NCI-H2107 treated with DMSO at 0.1 percent for 48 hours (cell line): ENCODE measurements at regions not wholly inside any gene's neighbourhood (a gene's known extent, or its start where the extent isn't known, plus 50 kb on each side); places are given as distances from the start of the nearest gene placed in this dataset.
A peak's percentile ranks its signal among the peaks of the same experiment; 100 is the strongest.

ENCODE experiments used
- DNase-seq: peaks from one replicate; lab custom pipeline; 2025; ENCODE audit not compliant: unreplicated experiment; lab: John Stamatoyannopoulos, UW

- DNase-seq = peak; percentile 11
Measured at GRCh38 chr12:24561411-24561871, 387.5 kb downstream of the BCAT1 start.

DNA sequence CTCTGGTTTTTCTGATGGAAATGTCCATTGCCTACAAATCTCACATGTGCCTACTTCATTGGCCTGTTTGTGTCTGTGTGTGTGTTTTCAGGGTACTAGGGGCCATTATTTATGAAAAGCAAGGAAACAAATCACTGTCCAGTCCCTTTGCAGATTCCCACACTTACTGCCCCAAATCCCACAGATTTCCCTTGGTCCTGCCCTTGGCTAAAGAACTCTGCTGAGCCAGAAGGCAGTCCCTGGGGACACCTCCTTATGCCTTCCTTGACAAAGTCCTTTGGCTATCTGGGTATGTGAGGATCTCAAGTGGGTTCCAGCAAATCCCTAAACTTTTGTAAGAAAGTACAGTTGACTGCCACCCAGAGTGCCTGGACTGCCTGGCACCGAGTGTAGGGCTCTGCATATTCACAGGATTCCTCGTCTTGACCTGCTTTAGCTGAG is 388.1 kb downstream of the BCAT1 start:
- no peak for DNase-seq

GRCh38 chr12:24560192-24560775 is 388.6 kb downstream of the BCAT1 start:
- DNase-seq = no peak

DNA sequence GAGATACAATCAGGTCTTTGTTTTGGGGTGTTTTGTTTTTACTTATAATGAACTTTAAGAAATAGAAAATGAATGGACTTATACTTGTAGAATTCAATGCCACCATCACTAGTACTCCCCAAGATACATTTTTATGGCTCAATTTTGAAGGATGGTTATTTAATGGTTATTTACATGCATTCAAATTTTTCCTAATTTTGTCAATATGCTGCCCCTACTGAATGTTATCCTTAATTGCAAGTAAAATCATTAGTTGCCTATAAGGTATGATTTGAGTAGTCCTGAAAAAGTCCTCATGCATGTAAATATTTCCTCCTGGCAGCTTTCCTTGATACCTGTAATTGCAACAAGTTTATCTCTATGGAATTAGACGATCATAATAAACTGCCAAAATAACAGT is 391.2 kb downstream of the BCAT1 start:
- DNase-seq = no peak

GRCh38 chr12:24555730-24556129 is 393.2 kb downstream of the BCAT1 start:
- no peak for DNase-seq

GRCh38 chr12:24554612-24555295 is 394.1 kb downstream of the BCAT1 start:
- DNase-seq = peak; percentile 74

DNA sequence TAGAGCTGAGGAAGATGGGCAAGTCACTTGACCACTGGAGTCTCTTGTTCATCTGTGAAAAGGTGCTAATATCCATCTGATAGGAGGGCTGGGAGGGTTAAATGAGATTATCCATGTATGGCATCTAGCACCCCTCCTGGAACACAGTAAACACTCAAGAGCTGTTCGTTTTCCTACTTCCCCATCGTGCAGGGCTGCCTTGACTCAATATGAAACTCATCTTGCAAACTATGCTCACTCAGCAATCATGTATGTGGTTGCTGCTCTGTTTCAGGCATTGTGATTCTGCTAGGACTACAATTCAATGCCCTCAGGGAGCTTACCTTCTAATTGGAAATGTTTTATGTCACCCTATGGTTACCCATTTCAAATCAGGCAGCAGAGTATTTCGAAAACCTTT is 395.6 kb downstream of the BCAT1 start:
- no peak for DNase-seq

- DNase-seq = peak; percentile 61
Measured at GRCh38 chr12:24551163-24551786, 397.6 kb downstream of the BCAT1 start.

DNA sequence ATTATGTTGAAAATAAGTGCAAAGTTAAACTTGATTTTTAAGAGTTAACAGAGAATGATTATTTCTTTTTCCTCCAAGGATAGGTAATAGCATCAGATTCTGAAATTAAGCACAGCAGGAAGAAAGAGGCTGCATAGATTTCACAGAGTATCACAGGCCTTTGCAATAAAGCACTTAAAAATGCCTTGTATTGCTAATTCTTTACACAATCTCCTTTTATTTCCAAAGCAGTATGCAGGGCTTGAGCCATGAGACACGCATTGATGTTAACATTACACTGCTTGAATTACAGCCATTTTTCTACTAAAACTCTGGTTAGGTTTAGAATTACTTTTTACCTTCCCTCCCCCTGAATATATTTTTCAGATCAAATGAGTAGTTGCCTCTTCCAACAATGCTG is 398.3 kb downstream of the BCAT1 start:
- DNase-seq = no peak

GRCh38 chr12:24546661-24547060 is 402.2 kb downstream of the BCAT1 start:
- no peak for DNase-seq

- DNase-seq = no peak
Measured at GRCh38 chr12:24546084-24546483, 402.8 kb downstream of the BCAT1 start.

- no peak for DNase-seq
Measured at GRCh38 chr12:24544368-24544767, 404.5 kb downstream of the BCAT1 start.

DNA sequence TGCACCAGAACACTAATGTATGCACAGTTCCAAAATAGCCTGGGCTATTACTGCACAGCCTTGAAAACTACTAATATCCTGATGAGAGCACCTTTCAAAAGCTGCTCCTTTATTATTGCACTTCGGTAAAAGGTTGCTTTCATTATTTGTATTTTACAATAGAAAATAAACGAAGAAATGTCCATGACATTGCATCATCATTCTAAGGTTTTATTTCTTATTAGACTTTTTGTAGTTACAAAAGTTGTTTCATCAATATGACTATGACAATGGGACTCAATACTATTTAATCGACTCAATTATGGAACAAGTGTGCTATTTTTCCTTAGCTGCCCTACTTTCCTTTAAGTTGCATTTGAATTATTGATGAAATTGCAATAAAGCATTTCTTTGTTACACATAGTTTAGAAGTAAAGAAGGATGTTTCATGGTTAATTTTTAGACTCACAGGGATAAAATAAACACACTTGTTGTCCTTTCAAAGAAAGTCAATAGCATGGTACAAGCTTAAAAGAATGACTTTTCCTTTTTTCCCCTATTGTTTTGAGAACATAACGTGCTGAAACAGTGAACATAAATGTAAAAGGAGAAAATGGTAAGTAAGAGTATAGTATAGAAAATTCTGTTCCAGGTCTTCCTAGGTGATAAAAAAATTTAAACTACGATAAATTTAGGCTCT is 407.6 kb downstream of the BCAT1 start:
- no peak for DNase-seq

DNA sequence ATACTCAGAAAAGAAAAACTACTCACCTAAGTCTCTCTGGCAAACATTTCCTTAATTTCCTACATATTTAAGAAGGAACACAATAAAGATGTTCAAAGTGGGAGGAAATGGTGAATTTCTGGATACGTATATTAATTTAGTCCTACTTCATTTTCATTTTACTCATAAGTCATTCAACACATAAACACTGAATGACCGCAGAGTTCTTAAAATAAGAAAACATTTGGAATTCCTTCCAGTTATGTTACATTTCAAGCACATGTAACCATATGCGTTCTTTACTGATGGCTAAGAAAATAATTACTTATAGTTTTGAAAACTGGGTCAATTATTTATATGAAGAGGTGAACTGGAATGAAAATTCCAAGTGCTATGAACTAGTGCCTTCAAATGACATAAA is 409.3 kb downstream of the BCAT1 start:
- DNase-seq = no peak

GRCh38 chr12:24537083-24537860 is 411.6 kb downstream of the BCAT1 start:
- no peak for DNase-seq

DNA sequence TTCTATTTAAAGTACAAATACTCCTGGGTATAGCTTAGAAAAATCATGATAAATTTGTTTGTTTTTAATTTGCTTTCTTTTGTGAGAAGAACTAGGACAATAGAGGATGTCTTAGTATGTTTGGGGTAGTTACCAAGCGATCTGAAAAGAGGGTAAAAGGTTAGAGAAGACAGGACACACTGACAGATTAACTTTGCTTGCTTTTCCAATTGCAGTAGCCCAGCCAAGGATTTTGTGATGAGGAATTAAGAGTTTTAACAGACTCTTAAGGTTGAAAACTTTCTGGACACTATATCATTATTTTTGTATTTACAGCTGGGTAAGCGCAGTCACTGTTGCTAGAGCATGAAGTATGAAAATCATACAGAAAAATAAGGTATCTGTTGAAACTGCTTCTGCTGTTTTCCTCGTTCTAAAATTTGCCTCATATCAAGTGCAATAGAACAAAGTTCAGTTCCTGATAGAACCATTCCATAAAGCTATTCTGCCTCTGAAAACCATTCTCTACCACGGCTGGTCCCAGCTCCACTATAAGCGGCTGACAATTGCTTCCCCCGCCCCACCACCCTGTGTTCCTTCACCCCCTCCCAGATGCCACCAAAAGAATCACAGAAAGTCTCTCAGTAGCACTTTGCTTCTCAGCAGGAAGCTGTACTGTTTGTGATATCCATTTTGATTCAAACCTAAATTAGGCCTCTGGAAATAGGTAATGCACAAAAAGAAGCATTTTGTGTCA is 413.4 kb downstream of the BCAT1 start:
- no peak for DNase-seq

- DNase-seq = no peak
Measured at GRCh38 chr12:24534622-24535021, 414.3 kb downstream of the BCAT1 start.

DNA sequence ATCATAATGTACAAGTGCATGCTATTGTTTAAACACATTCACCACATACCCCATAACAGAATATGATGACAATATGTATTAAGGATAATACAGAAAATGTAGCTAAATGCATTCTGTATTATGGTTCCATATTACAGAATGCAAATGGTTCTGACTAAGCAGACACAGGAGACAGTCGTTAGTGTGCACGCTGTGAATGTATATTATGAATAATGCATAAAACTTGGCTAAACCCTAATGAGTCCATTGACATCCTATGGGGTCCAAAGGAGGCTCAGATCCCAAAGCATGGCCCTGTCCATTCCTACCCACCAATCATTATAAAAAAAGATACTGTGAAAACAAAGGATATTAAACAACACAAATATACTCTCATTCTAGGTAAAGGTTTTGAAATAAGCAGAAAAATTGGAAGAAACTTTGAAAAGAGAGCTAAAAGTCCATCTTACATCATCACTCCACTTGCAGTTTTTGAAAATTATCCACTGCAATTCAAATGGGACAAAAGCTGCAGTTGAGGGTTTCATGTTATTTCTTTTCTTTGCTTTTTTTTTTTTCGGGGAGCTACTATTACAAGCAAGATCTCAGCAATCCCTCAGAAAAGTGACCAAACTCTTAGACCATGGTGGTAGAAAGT is 415.1 kb downstream of the BCAT1 start:
- DNase-seq = no peak

- DNase-seq = no peak
Measured at GRCh38 chr12:24530689-24531088, 418.2 kb downstream of the BCAT1 start.

- DNase-seq = no peak
Measured at GRCh38 chr12:24527102-24527501, 421.8 kb downstream of the BCAT1 start.
